SK-N-SH treated with all-trans-retinoic acid at 6 μM for 48 hours (cell line): ENCODE measurements at regions not wholly inside any gene's neighbourhood (a gene's known extent, or its start where the extent isn't known, plus 50 kb on each side); places are given as distances from the start of the nearest gene placed in this dataset.

Experiments
- ESRRG ChIP-seq: fragments of 250-450 bp; sonication (Bioruptor Pico); IDR thresholded peaks from 2 replicates; pipeline ENCODE4 v1.6.1; 2021; ENCODE audit warnings: mild to moderate bottlenecking
- GLIS3 ChIP-seq: fragments of 250-450 bp; sonication (Bioruptor Pico); IDR thresholded peaks from 2 replicates; pipeline ENCODE4 v1.5.0; 2020; ENCODE audit warnings: mild to moderate bottlenecking, moderate library complexity
- POU6F1 ChIP-seq: fragments of 250-450 bp; sonication (Bioruptor Pico); IDR thresholded peaks from 2 replicates; pipeline ENCODE4 v1.8.0; 2021; ENCODE audit warnings: low read depth, mild to moderate bottlenecking, moderate library complexity, borderline replicate concordance
- PPARA ChIP-seq: fragments of 250-450 bp; sonication (Bioruptor Pico); IDR thresholded peaks from 2 replicates; pipeline ENCODE4 v1.5.0; 2020; ENCODE audit warnings: mild to moderate bottlenecking, borderline replicate concordance
- SNAI2 ChIP-seq: fragments of 250-450 bp; sonication (Bioruptor Pico); IDR thresholded peaks from 2 replicates; pipeline ENCODE4 v1.5.0; 2020; ENCODE audit warnings: mild to moderate bottlenecking, moderate library complexity
- TCF4 ChIP-seq: fragments of 250-450 bp; sonication (Bioruptor Pico); IDR thresholded peaks from 2 replicates; pipeline ENCODE4 v1.8.0; 2021; ENCODE audit warnings: mild to moderate bottlenecking, moderate library complexity, borderline replicate concordance
- TOX ChIP-seq: fragments of 250-450 bp; sonication (Bioruptor Pico); IDR thresholded peaks from 2 replicates; pipeline ENCODE4 v1.8.0; 2021; ENCODE audit warnings: mild to moderate bottlenecking, moderate library complexity, borderline replicate concordance
- ZFP3 ChIP-seq: fragments of 250-450 bp; sonication (Bioruptor Pico); IDR thresholded peaks from 2 replicates; pipeline ENCODE4 v1.5.0; 2020; ENCODE audit warnings: mild to moderate bottlenecking, moderate library complexity
- ZFP30 ChIP-seq: fragments of 450-650 bp; formaldehyde crosslinking; IDR thresholded peaks from 2 replicates; pipeline ENCODE4 v1.5.0; 2022; ENCODE audit warnings: mild to moderate bottlenecking, moderate library complexity
- TF ChIP-seq, protein P1 (sequence below): fragments of 250-450 bp; sonication (Bioruptor Pico); IDR thresholded peaks from 2 replicates; pipeline ENCODE4 v1.8.0; 2020; ENCODE audit warnings: mild to moderate bottlenecking, moderate library complexity, borderline replicate concordance

DNA sequence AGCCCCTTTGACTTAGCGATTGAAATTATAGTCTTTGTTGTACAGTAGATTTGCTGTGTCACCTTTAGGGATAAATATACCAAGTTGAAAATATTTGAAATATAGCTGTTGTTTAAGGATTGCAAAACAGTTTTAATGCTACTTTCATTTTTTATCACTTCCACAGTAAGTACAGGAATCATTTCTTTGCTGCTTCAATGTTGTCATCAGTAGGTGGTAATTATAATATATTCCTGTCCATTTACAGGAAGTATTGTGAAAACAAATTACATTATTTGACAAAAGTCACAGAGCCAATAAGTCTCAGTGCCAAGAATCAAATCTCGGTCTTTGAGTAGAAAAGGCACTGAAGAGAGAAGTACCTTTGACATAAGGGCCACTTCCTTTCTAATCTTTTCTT, 342.6 kb upstream of the RGS6 start:
- no peak for TF ChIP-seq ZFP30 (CRISPR knock-in tag)
- TF ChIP-seq ZFP3 (CRISPR knock-in tag) = no peak
- TF ChIP-seq, protein P1, sequence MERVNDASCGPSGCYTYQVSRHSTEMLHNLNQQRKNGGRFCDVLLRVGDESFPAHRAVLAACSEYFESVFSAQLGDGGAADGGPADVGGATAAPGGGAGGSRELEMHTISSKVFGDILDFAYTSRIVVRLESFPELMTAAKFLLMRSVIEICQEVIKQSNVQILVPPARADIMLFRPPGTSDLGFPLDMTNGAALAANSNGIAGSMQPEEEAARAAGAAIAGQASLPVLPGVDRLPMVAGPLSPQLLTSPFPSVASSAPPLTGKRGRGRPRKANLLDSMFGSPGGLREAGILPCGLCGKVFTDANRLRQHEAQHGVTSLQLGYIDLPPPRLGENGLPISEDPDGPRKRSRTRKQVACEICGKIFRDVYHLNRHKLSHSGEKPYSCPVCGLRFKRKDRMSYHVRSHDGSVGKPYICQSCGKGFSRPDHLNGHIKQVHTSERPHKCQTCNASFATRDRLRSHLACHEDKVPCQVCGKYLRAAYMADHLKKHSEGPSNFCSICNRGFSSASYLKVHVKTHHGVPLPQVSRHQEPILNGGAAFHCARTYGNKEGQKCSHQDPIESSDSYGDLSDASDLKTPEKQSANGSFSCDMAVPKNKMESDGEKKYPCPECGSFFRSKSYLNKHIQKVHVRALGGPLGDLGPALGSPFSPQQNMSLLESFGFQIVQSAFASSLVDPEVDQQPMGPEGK (CRISPR knock-in tag) = no peak
- TF ChIP-seq POU6F1 (CRISPR knock-in tag) = no peak
- no peak for TF ChIP-seq TOX
- no peak for TF ChIP-seq GLIS3 (CRISPR knock-in tag)
- no peak for TF ChIP-seq SNAI2
- TF ChIP-seq TCF4 = no peak
- no peak for TF ChIP-seq ESRRG
- TF ChIP-seq PPARA (CRISPR knock-in tag) = no peak
